ENCODE measurements at regions not wholly inside any gene's neighbourhood (a gene's known extent, or its start where the extent isn't known, plus 50 kb on each side); places are given as distances from the start of the nearest gene placed in this dataset.

DNA sequence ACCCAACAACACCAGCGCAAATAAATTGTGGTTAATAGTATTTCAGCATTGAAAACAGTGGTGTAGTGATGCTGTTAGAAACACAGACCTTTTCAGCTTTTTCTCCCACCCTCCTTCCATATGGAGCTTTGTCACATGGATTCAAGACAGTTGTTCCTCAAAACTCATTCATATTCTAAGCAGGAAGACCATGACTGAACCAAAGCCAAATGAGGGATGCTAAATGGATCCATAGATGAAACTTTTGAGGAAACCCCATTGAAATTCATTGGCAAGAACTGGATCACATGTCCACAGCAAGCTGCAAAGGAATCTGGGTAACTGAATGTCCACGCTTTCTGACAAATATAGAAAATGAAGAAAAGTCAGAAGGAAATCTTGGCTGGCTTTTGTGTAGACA, 615.1 kb upstream of the NETO1 start:
- 16% methylated on average over 2 of the region's 2 CpGs for WGBS (ENCODE audit: insufficient coverage, insufficient replicate concordance, low lambda C conversion rate, missing lambda C conversion rate)
- DNase-seq (ENCODE audit: low read depth, low spot score): no peak
- Histone ChIP-seq H3K4me2 (ENCODE audit: control insufficient read depth, insufficient read depth) (no peak overlapping the region), H3K27ac (ENCODE audit: control insufficient read depth, insufficient read depth) (no peak overlapping the region), H2AFZ (ENCODE audit: control insufficient read depth, low read depth, low read length) (no peak overlapping the region), H4K20me1 (ENCODE audit: control insufficient read depth, insufficient read depth) (no peaks in the 10 kb centered on the region), H3K4me1 (ENCODE audit: control insufficient read depth, insufficient read depth, low read length) (no peaks in the 10 kb centered on the region), H3K4me3 (no peak overlapping the region), H3K27me3 (replicated peaks in 1 of 2; ENCODE audit: control insufficient read depth in 2 of 2, insufficient read depth in 2 of 2, low read length in 1 of 2) (no peaks in the 10 kb centered on the region), H3K9me3 (replicated peaks; ENCODE audit: control insufficient read depth, insufficient read depth, low read length) (no peaks in the 10 kb centered on the region), H3K79me2 (ENCODE audit: control insufficient read depth, insufficient read depth, low read length) (no peaks in the 10 kb centered on the region), H3K36me3 (ENCODE audit: control insufficient read depth in 2 of 2, insufficient read depth in 2 of 2, low read length in 1 of 2) (no peaks in the 10 kb centered on the region), H3K9ac (ENCODE audit: control insufficient read depth, insufficient read depth, low read length) (no peak overlapping the region)
- ChIA-PET RAD21 (ENCODE audit: unreplicated experiment) (no interaction called here), SMC1A (ENCODE audit: uncharacterized antibody, unreplicated experiment) (no interaction called here), POLR2A (no interaction called here), CTCF (no interaction called here)
- FAIRE-seq: no peak
- no TSS peak for BruUV-seq (replicated peaks)
- intact Hi-C loops (cut with micrococcal nuclease; ENCODE audit: unreplicated experiment) (no loop called here), in situ Hi-C loops (cut with MboI) (no loop called here)
- no peak for ATAC-seq
- TF ChIP-seq SMC3 (IDR thresholded peaks at IDR 0.05; ENCODE audit: borderline replicate concordance, low read length) (no peak), ESRRA (IDR thresholded peaks at IDR 0.05; ENCODE audit: low read length) (no peak)

GRCh38 chr18:73479477-73479876, 611.7 kb upstream of the NETO1 start:
- ATAC-seq: no peak
- POLR2A ChIA-PET: no interaction called here
- BruUV-seq (replicated peaks): no TSS peak

More at GRCh38 chr18:73479477-73479876, 611.7 kb upstream of the NETO1 start:
- Histone ChIP-seq H3K4me3 (no peak overlapping the region), H3K4me1 (ENCODE audit: control insufficient read depth, insufficient read depth, low read length) (no peaks in the 10 kb centered on the region), H3K36me3 (ENCODE audit: control insufficient read depth in 2 of 2, insufficient read depth in 2 of 2, low read length in 1 of 2) (no peaks in the 10 kb centered on the region), H2AFZ (ENCODE audit: control insufficient read depth, low read depth, low read length) (no peak overlapping the region), H3K9me3 (replicated peaks; ENCODE audit: control insufficient read depth, insufficient read depth, low read length) (no peaks in the 10 kb centered on the region), H3K79me2 (ENCODE audit: control insufficient read depth, insufficient read depth, low read length) (no peaks in the 10 kb centered on the region), H3K4me2 (ENCODE audit: control insufficient read depth, insufficient read depth) (no peak overlapping the region), H4K20me1 (ENCODE audit: control insufficient read depth, insufficient read depth) (no peaks in the 10 kb centered on the region), H3K9ac (ENCODE audit: control insufficient read depth, insufficient read depth, low read length) (no peak overlapping the region), H3K27ac (ENCODE audit: control insufficient read depth, insufficient read depth) (no peak overlapping the region), H3K27me3 (replicated peaks in 1 of 2; ENCODE audit: control insufficient read depth in 2 of 2, insufficient read depth in 2 of 2, low read length in 1 of 2) (no peaks in the 10 kb centered on the region)
- RAD21 ChIA-PET (ENCODE audit: unreplicated experiment): no interaction called here
- in situ Hi-C loops (cut with MboI) (no loop called here), intact Hi-C loops (cut with micrococcal nuclease; ENCODE audit: unreplicated experiment) (no loop called here)
- DNase-seq (ENCODE audit: low read depth, low spot score): no peak
- 0% methylated on average over 2 of the region's 2 CpGs for WGBS (ENCODE audit: insufficient coverage, insufficient replicate concordance, low lambda C conversion rate, missing lambda C conversion rate)
- CTCF ChIA-PET: interaction anchor here (1.2 kb wide), 1 partner anchor 10 kb away, joined by 3 read pairs; no protein-coding TSS in a partner anchor
- SMC1A ChIA-PET (ENCODE audit: uncharacterized antibody, unreplicated experiment): no interaction called here
- FAIRE-seq: no peak
- TF ChIP-seq FOS (IDR thresholded peaks at IDR 0.05; ENCODE audit: borderline replicate concordance, extremely low read depth, insufficient read length): no peak
- no peak for TF ChIP-seq ZZZ3 (IDR thresholded peaks at IDR 0.05; ENCODE audit: control insufficient read depth, insufficient read length, low read depth)
